NCI-H524 (cell line): ENCODE measurements at regions not wholly inside any gene's neighbourhood (a gene's known extent, or its start where the extent isn't known, plus 50 kb on each side); places are given as distances from the start of the nearest gene placed in this dataset.
"Not testable (repeated sequence)": the region's sequence is repeated elsewhere in the genome, so short reads cannot be mapped to it uniquely, and the experiment has no call there.

Source experiments
- DNase-seq, 2 experiments: peaks; one replicate each; lab custom pipeline; 2025; lab: John Stamatoyannopoulos, UW

DNA sequence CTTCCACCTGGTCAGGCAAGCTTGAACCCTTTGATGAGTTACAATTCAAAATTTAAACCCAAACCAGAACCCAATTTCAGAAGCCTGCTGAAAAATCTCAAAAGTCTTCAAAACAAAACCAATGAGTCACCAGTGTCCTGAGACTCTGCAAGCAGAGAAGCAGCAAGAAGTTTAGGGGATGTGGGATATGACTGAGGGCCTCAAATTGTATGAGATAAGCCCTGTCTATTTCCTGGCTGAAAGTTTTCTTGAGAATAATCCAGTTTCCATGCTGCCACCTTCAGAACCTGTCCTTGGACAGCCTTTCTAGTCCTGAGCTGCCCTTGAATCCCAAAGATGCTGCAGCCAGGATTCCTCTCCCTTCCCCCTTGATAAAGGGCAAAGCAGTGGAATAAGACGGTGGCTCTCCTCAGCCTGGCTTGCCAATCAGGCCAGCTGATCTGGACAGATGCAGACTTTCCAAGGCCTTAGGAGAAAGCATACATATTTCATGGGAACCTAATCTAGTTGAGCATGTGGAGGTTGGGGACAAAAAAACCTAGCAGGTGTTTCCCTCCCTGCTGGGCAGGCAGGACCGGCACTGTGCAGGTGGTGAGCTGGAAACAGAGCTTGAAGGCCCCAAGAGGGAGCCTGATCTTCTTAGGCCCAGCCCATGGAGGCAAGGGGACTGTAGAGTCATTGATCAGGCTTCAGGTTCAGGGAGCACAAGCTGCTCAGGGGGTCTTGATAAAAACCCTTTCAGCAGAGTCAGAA is 278.0 kb upstream of the MGAT5 start:
- peak in 1 of 2 experiments; percentile 16 for DNase-seq

DNA sequence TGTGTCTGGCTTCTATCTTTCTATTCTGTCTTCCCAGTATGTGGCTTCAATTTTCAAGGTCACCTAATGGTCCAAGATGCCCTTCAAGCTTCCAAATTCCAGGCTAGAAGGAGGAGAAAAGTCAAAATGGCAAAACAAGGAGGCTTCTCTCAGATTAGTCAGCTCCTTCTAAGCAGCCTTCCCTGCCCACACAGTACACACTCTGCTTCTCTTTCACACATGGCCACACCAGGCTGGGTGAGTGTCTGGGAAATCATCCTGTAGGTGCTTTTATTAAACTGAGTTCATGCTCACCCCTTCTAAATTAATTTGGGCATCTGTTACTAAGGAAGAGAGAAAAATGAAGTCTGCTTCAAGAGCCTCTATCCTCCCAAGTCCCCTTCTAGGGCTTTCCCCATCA is 277.2 kb upstream of the MGAT5 start:
- DNase-seq = no peak

- peak; percentile 11 to 71 for DNase-seq
Observed at GRCh38 chr2:133977405-133977804, 276.5 kb upstream of the MGAT5 start.

DNA sequence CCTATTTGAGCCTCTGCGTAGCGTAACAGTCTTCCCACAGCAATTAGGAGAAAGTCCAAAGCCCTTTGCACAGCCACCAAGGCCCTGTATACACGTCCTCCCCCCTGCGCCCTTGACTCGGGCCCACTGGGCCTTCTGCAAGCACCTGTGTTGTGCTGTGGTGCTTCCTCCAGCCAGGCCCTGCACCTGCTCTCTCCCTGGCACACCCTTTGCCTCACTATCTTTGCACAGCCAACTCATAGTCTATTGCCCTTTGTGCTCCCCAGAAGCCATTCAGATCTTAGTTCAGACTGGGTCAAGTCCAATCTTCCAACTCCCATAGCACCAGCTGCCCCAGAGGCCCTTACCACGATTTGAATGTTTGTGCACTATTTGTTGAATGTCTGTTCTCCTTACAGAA is 271.6 kb upstream of the MGAT5 start:
- DNase-seq = no peak

- DNase-seq = no peak
Observed at GRCh38 chr2:133985563-133985962, 268.3 kb upstream of the MGAT5 start.

- no peak for DNase-seq
Observed at GRCh38 chr2:133986081-133986837, 267.6 kb upstream of the MGAT5 start.

- DNase-seq = no peak
Observed at GRCh38 chr2:133986881-133987795, 266.7 kb upstream of the MGAT5 start.

- no peak for DNase-seq
Observed at GRCh38 chr2:133988316-133988891, 265.5 kb upstream of the MGAT5 start.

GRCh38 chr2:133991606-133992168 is 262.2 kb upstream of the MGAT5 start:
- no peak for DNase-seq

GRCh38 chr2:133992454-133992853 is 261.4 kb upstream of the MGAT5 start:
- no peak for DNase-seq

DNA sequence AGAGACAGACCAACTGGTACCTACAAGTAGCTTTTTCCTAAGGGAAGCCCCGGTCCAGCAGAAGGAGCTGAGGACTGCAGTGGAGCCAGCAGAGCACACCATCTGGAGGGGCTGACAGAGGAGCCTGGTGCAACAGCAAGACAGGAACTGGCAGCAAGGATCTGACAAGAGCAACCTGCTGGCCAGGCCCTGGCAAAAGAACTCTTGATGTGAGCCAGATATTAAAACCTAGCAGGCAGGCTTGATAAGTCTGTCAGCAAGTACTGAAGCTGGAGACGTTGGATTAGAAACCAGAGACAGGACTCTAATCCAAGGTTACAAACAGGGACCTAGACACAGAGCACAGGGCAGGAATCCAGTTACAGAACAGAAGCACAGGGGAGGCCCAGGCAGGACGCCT is 260.7 kb upstream of the MGAT5 start:
- DNase-seq = peak; percentile 68 to 92

DNA sequence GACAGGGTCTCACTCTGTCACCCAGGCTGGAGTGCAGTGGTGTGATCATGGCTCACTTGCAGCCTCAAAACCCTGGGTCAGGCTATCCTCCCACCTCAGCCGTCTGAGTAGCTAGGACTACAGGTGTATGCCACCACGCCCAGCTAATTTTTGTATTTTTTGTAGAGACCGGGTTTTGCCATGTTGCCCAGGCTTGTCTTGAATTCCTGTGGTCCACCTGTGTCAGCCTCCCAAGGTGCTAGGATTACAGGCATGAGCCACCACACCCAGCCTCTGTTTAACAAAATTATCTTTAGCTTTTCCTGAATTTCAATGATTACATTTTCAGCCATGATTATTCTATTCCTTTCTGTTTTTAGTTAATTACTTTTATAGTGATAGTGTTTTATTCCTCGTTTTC is 255.1 kb upstream of the MGAT5 start:
- DNase-seq = not testable (repeated sequence)

- no peak for DNase-seq
Observed at GRCh38 chr2:134002391-134002790, 251.5 kb upstream of the MGAT5 start.

GRCh38 chr2:134002921-134003320 is 251.0 kb upstream of the MGAT5 start:
- DNase-seq = no peak

DNA sequence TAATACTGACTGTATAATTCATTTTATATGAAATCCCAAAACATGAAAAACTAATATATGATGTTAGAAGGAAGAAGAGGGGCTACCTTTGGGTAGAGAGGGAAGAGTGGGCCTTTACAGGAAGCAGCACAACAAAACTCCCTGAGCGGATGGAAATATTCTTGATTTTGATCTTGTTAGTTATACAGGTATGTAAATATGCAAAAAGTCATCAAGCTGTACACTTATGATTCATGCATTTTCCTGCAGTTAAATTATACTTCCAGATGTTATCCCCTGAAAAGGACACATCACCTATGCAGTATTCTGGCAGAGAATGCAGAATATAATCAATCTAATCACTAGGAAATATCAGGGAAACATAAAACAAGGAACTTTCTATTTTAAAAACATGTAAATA is 249.4 kb upstream of the MGAT5 start:
- no peak for DNase-seq

DNA sequence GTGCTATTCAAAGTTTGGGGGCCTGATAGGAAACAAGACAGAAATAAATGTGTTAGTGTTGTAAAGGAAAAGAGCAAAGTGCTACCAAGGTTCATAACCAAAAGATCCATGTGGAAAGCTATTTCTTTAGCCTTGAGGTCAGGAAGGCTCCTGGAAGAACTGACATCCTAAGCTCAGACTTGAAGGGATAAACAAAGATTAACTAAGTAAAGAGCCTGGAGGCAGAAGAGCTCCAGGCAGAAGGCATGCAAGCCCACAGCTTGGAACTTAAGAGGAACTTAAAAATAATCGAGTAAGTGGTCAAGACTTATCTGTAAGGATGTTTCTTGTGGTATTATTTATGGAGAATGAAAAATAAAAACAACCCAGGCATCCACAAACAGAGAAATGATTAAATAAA is 245.0 kb upstream of the MGAT5 start:
- no peak for DNase-seq

- DNase-seq = no peak
Observed at GRCh38 chr2:134009440-134009839, 244.4 kb upstream of the MGAT5 start.

DNA sequence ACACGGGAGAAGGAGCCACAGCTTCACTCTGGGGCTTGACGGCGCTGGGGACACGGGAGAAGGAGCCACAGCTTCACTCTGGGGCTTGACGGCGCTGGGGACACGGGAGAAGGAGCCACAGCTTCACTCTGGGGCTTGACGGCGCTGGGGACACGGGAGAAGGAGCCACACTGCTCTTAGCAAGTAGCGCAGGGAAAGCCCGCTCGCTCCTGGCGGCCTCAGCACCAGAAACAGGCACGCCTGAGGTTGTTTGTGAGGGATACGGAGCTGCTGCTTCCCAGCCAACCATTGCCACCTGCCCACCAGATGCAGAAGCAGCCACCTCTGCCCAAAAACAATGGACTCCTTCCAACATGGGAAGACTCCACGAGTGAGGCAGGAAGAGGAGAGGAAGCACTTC is 244.0 kb upstream of the MGAT5 start:
- DNase-seq = not testable (repeated sequence)

DNA sequence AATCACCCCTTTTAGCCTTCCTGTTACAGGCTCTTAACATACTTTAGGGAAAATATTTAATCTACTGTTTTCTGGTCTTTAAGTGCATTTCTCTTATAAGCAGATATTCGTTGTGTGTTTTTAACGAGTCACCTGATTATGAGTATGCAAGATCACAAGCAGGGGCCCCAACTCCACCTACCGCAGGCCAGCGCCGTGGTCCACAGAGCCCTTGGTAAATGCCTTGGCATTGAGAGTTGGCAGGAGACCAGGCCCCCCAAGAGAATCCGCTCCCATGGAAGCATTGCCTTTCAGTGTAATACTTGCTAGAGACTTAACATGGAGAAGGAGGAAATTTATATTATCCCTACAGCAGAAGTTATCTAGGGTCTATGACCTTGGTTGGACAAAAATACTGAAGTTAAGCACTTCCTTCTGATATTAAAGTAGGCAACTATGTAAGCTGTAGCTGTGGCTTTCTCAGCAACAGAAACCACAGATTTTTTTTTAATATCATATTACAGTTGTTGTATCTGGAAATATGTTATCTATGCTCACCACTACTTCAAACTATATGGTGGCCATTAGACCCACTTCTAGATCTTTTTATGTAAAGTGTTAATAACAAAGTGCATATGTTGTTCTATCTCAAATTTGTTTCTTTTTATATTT is 241.8 kb upstream of the MGAT5 start:
- DNase-seq = no peak

GRCh38 chr2:134014196-134014960 is 239.5 kb upstream of the MGAT5 start:
- DNase-seq = no peak
